Liver (tissue), 2 donors: ENCODE measurements at regions not wholly inside any gene's neighbourhood (a gene's known extent, or its start where the extent isn't known, plus 50 kb on each side); places are given as distances from the start of the nearest gene placed in this dataset.

Experiments used
- CTCF ChIP-seq: fragments of 150-350 bp; IDR thresholded peaks from 2 replicates; pipeline ENCODE4 v1.5.1; 2017; ENCODE audit warnings: improper control_type of control experiment, low read depth, low read length; ENCODE audit not compliant: missing input control
- YY1 ChIP-seq: IDR thresholded peaks from 2 replicates; pipeline ENCODE4 v1.6.1; 2016; ENCODE audit warnings: antibody characterized with exemption, mild to moderate bottlenecking
- donor health status: healthy.

GRCh38 chr21:41076064-41076463 lies 91.9 kb upstream of the BACE2 start:
- TF ChIP-seq CTCF (no peak), YY1 (no peak)
